Right lobe of liver (tissue), 4 donors: ENCODE measurements at regions not wholly inside any gene's neighbourhood (a gene's known extent, or its start where the extent isn't known, plus 50 kb on each side); places are given as distances from the start of the nearest gene placed in this dataset.

Experiments
- CTCF ChIP-seq, 4 donors: fragments of 200-600 bp in 3 of 4; fragments of 450-650 bp in 1 of 4; IDR thresholded peaks; one replicate each; pipeline versions ENCODE4 v1.5.1 to v1.8.0; 2016 to 2022; ENCODE audit warnings: antibody characterized with exemption in 4 of 4, mild to moderate bottlenecking in 2 of 4
- POLR2A ChIP-seq: fragments of 450-650 bp; IDR thresholded peaks from one replicate; pipeline ENCODE4 v1.6.1; 2017; ENCODE audit warnings: antibody characterized with exemption, mild to moderate bottlenecking
- donor health status: DM: no; HTN: no; CAD: no.
- donor health status: DM: no; HTN: no; CAD: no.
- donor health status: DM: no; HTN: yes; CAD: no.

DNA sequence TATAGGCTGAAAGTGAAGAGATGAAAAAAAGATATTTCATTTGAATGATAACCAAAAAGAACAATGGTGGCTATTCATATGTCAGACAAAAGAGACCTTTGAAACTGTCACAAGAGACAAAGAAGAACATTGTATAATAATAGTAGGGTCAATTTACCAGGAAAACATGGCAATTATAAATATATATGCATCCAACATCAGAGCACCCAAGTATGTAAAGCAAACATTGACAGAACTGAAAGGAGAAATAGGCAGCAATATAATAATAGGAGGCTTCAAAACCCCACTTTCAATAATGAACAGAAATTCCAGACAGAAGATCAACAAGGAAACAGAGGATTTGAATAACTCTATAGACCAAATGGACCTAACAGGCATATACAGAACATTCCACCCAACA is 876.2 kb downstream of the GRID1 start:
- TF ChIP-seq CTCF (IDR thresholded peaks at IDR 0.05) (no peak), POLR2A (no peak)
